B cell (primary cell): ENCODE measurements at regions not wholly inside any gene's neighbourhood (a gene's known extent, or its start where the extent isn't known, plus 50 kb on each side); places are given as distances from the start of the nearest gene placed in this dataset.

ENCODE experiments used
- CTCF ChIP-seq: fragments of 200-600 bp; IDR thresholded peaks from one replicate; pipeline ENCODE4 v1.8.0; 2022; ENCODE audit warnings: antibody characterized with exemption, mild to moderate bottlenecking
- EZH2 ChIP-seq: IDR thresholded peaks from 2 replicates; pipeline ENCODE4 v1.6.1; 2012; ENCODE audit warnings: borderline replicate concordance, low read depth, mild to moderate bottlenecking, moderate library complexity, low read length; ENCODE audit not compliant: insufficient read depth, poor library complexity, severe bottlenecking

GRCh38 chr13:76397413-76397812 is 488.8 kb downstream of the KCTD12 start:
- TF ChIP-seq CTCF (no peak), EZH2 (no peak)
